ENCODE measurements at regions not wholly inside any gene's neighbourhood (a gene's known extent, or its start where the extent isn't known, plus 50 kb on each side); places are given as distances from the start of the nearest gene placed in this dataset.
"Not testable (repeated sequence)": the region's sequence is repeated elsewhere in the genome, so short reads cannot be mapped to it uniquely, and the experiment has no call there.

DNA sequence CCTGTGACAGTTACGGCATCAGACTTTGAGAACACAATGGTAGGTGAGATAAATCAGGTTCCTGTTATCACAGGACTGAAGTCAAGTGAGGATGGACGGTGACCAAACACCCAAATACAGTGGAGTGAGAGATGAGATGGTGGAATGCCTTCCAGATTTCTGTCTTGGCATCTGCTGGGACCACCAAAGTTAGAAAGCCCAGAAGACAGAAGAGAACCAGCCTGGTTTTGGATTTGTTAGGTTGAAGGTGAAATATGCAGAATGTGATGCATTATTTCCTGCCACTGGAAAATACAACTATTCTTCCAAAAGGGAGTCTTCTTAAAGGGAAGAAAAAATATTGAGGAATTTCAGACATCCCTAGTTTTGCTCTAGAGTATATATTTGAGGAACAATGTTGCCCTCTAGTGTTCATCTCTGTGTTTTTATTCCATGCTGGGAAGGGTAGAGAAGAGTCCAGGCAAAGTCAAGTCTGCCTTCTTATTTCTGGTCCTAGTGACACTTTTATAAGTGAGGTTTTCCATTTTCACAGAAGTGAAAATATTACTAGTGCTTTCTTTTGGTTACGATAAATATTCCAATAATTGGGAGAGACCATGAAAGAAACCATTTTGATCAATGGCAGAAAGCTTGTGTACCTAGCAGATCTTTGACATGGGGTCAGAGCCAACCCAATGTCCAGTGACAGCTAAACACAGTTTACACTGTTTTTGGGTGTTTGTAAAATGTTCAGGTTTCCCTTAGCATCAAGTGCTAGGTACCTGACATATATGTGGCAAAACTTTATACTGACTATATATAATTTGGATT is 142.3 kb upstream of the ANKH start:
- Mint-ChIP-seq H3K27me3 (no peaks in the 10 kb centered on the region), H3K36me3 (peaks cover 4% of the 10 kb centered on the region), H3K4me1 (peaks cover 2% of the 10 kb centered on the region), H3K4me3 (no peak overlapping the region), H3K9me3 (peaks cover 2% of the 10 kb centered on the region), H3K27ac (no peak overlapping the region)
- DNase-seq = no peak

DNA sequence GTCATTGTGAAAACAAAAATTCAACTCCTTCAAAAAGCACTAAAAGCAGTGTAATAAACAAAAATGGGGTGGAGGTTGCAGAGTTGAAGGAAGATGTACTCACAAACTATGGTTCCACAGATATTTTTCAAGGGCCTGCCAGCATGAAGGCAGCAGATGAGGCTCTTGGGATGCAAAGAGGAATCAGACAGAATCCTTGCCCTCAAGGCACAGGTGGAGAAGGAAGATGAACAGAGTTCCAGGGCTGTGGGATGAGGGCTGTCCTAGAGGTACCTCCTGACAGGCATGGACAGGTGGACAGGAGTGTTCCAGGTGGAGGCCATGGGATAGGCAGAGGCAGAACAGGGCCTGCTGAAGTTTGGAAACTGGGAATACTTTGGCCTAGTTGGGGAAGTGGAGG is 140.5 kb upstream of the ANKH start:
- Mint-ChIP-seq H3K36me3 (peaks cover 1% of the 10 kb centered on the region), H3K4me3 (no peak overlapping the region), H3K27me3 (no peaks in the 10 kb centered on the region), H3K9me3 (no peaks in the 10 kb centered on the region), H3K4me1 (peaks cover 2% of the 10 kb centered on the region), H3K27ac (no peak overlapping the region)
- DNase-seq = no peak

DNA sequence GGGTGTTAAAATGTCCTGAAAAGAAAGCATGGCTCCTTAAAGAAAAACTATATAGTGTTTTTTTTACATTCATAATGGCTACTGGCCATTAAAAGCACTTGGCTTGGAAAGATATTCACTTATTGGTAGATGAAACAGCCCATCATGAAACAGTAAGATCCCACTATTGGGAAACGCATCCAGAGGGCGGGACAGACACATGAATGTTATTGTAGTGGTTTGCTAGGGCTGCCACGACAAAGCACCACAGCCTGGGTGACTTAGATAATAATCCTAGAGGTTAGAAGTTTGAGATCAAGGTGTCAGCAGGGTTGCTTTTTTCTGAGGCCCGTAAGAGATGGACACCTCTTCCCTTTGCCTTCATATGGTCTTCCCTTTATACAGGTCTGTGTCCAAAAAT is 139.4 kb upstream of the ANKH start:
- Mint-ChIP-seq H3K4me3 (no peak overlapping the region), H3K9me3 (no peaks in the 10 kb centered on the region), H3K27ac (no peak overlapping the region), H3K36me3 (no peaks in the 10 kb centered on the region), H3K27me3 (no peaks in the 10 kb centered on the region), H3K4me1 (peaks cover 2% of the 10 kb centered on the region)
- no peak for DNase-seq

DNA sequence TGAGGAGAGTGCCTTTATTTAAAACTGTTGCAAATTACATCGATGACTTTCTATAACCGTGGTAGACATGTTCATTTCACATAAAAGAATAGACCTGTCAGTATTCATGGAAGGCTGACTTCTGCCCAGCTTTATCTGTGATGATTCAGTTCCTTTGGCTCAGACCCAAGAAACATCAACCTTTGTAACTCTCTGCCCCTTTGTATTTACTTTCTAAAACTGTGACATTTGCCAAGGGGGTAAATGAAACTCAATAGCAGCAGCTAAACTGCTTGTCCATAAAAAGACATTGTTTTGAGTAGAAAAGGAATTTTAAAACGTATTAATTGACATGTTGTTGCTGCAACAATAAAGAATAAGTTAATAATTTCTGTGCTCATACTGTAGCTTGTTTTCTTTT is 137.8 kb upstream of the ANKH start:
- Mint-ChIP-seq H3K27ac (no peak overlapping the region), H3K9me3 (no peaks in the 10 kb centered on the region), H3K4me1 (peaks cover 2% of the 10 kb centered on the region), H3K4me3 (no peak overlapping the region), H3K36me3 (no peaks in the 10 kb centered on the region), H3K27me3 (no peaks in the 10 kb centered on the region)
- no peak for DNase-seq

DNA sequence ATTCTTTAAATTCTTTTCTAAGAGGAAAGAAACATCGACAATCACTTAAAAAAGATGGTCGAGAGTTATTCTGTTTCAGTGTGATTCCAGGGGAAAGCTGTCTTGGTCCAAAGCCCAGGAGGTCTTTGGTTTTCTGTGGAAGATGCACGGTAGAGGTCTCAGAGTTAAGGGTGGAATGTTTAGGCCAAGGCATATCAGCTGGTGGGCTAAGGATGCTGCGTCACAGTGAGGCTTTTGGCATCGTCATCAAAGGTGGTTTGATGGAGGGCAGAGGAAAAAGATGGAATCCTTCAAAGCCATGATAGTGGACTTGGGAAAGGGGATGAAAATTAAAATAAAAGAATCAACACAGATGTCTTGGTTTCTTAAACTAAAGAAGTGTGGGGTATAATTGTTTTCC is 137.3 kb upstream of the ANKH start:
- Mint-ChIP-seq H3K4me3 (no peak overlapping the region), H3K4me1 (peaks cover 2% of the 10 kb centered on the region), H3K9me3 (no peaks in the 10 kb centered on the region), H3K27me3 (no peaks in the 10 kb centered on the region), H3K27ac (no peak overlapping the region), H3K36me3 (no peaks in the 10 kb centered on the region)
- DNase-seq = no peak

DNA sequence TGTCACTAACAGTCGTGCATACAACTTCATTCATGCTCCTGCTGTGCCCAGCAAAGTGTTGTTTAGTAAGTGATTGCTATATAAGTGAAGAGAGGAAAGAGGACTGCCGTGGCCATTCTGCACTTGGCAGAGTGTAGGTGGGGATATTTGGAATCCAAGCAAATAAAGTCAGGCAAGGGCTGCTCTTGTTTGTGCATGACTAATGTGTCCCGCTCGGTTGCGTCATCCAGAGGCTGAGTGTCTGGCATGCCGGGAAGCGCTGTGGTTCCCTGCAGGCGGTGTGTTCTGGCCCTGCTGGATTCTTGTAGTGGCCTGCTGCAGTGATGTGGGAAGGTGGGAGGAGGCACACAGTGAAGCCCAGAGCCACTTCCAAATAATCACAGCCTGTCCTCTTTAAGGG is 136.9 kb upstream of the ANKH start:
- DNase-seq = no peak
- Mint-ChIP-seq H3K36me3 (no peaks in the 10 kb centered on the region), H3K27ac (no peak overlapping the region), H3K9me3 (no peaks in the 10 kb centered on the region), H3K27me3 (no peaks in the 10 kb centered on the region), H3K4me3 (no peak overlapping the region), H3K4me1 (peaks cover 2% of the 10 kb centered on the region)

DNA sequence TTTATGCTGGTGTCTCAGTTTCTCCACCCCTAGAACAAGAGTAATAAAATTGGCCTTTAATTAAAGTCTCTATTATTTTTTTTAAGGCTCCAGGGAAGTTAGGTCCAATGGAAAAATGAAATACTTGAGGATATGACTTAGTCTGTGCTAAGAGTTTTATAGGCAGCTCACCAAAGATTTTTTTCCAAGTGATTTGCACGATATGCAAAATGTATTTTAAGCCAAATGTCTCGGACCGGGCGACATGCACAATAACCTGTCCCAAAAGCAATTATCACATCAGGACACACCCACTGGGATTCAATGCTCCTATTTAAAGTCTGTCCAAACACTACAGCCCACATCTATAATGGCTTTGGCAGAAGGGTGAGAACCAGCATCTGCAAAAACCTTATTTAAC is 136.1 kb upstream of the ANKH start:
- no peaks in the 10 kb centered on the region for H3K9me3 Mint-ChIP-seq
- no peak overlapping the region for H3K27ac Mint-ChIP-seq
- H3K4me3 Mint-ChIP-seq = no peak overlapping the region
- peaks cover 4% of the 10 kb centered on the region for H3K4me1 Mint-ChIP-seq
- no peaks in the 10 kb centered on the region for H3K36me3 Mint-ChIP-seq
- no peaks in the 10 kb centered on the region for H3K27me3 Mint-ChIP-seq
- no peak for DNase-seq

DNA sequence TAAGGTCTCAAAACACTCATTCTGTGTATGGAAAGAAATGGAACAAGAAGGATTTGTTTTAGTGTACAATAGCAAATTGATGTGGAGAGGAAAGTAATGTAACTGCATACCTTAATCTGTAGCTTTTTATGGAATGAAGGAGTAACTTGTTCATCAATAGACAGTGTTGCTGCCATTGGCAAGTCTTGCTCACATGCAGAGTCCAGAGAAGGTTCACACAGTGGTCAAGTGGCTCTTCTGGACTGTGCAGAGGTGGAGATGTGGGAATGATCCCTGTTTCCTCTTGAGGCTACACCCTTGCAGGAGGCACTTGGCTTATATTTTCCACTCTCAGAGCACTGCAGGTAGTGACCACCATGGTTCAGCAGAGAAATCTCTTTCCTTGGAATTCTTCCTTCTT is 132.9 kb upstream of the ANKH start:
- H3K9me3 Mint-ChIP-seq = no peaks in the 10 kb centered on the region
- no peaks in the 10 kb centered on the region for H3K36me3 Mint-ChIP-seq
- H3K27ac Mint-ChIP-seq = no peak overlapping the region
- no peak overlapping the region for H3K4me3 Mint-ChIP-seq
- DNase-seq = no peak
- no peaks in the 10 kb centered on the region for H3K27me3 Mint-ChIP-seq
- H3K4me1 Mint-ChIP-seq = peaks cover 9% of the 10 kb centered on the region

DNA sequence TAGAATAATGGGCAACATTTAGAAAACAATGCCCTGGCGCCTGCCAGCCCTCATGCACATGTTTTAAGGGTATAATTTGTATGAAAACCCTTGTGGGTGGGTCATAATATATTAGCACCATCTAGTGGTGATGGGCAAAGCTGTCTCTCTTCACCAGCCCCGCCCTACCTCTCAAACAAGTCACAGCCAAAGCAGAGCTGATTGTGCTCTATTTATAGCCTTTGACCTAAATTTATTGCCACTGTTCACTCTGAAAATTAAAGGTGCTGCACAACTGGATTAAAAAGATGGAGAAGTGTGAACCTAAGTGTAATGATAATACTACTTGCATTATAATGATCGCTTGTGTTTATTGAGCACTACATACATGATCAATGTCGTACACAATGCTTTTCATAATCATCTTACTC is 131.9 kb upstream of the ANKH start:
- Mint-ChIP-seq H3K4me1 (peaks cover 7% of the 10 kb centered on the region), H3K9me3 (no peaks in the 10 kb centered on the region), H3K4me3 (no peak overlapping the region), H3K36me3 (no peaks in the 10 kb centered on the region), H3K27me3 (no peaks in the 10 kb centered on the region), H3K27ac (no peak overlapping the region)
- DNase-seq = peak; percentile 21

DNA sequence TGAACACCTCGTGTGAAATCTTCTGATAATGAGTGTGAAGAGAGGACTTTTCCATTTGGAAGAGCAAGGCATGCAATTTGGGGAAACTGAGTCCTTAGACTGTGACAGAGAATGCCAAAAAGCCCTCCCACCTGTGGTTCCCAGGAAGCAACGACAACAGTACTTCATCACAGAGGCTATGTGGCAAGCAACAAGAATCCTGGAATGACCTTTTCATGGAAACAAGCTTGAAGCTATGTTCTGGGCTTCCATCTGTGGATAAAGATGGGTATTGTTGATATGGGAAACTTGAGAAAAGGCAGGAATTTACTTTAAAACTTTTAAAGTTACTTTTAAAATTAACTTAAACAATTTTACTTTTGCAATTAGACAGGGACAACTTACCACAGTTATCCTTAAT is 131.2 kb upstream of the ANKH start:
- H3K9me3 Mint-ChIP-seq = peaks cover 3% of the 10 kb centered on the region
- H3K4me1 Mint-ChIP-seq = peaks cover 7% of the 10 kb centered on the region
- no peak overlapping the region for H3K27ac Mint-ChIP-seq
- DNase-seq = no peak
- no peaks in the 10 kb centered on the region for H3K27me3 Mint-ChIP-seq
- H3K36me3 Mint-ChIP-seq = no peaks in the 10 kb centered on the region
- H3K4me3 Mint-ChIP-seq = no peak overlapping the region

DNA sequence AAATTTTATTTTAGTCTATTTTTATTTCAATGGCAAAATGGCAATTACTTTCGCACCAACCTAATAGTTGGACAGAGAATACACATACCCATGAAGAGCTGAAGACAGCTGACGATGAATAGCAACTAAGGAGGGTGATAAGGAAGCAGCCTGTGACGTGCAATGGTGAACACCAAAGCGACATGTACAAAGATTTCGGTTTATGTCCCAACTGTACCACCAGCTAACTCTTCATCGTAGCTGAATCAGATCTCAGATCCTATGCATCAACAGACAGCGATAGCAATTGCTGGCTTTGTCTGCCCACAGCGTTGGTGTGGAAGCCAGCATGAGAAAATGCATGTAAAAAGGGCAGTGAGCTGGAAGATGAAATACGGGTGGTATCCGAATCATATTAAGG is 130.6 kb upstream of the ANKH start:
- Mint-ChIP-seq H3K4me1 (peaks cover 7% of the 10 kb centered on the region), H3K27ac (no peak overlapping the region), H3K36me3 (no peaks in the 10 kb centered on the region), H3K4me3 (no peak overlapping the region), H3K27me3 (no peaks in the 10 kb centered on the region), H3K9me3 (peaks cover 3% of the 10 kb centered on the region)
- DNase-seq = no peak

DNA sequence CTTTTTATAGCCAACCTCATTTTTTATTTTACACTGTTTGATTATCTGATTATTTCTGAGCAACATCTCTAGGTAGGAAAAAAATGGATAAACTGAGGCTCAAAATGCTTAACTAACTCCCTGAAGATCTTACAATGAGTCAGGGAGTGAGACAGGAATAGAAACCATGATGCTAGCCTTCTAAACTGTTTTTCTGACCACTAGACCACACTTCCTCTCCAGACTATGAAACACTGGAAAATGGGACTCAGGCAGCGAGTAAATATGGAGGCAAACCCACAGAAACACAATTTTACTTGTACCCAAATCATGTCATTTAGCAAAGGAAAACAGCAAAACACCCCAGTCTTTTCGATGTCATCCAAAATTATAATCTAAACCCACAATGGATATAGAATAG is 129.9 kb upstream of the ANKH start:
- Mint-ChIP-seq H3K4me3 (no peak overlapping the region), H3K4me1 (peaks cover 7% of the 10 kb centered on the region), H3K27ac (no peak overlapping the region), H3K27me3 (no peaks in the 10 kb centered on the region), H3K36me3 (no peaks in the 10 kb centered on the region), H3K9me3 (peaks cover 3% of the 10 kb centered on the region)
- DNase-seq = no peak

DNA sequence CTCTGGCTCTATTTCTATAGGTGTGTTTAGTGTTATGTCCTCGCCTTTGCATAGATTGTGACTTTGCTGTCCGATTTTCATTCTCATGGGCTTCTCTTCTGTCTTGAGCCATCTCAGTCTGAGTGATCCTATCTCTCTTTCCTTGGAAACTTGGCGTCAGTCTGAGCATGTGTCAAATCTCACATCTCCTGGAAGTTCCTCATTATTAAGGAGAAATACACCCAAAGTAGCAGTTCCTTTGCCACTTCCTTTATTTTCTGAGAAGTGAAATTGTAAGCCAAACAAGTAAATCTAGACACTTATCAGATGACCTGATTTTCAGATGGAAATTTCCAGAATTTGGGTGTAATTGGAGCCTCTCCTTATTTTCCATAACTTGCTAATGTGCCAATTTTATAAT is 126.9 kb upstream of the ANKH start:
- Mint-ChIP-seq H3K9me3 (peaks cover 3% of the 10 kb centered on the region), H3K27me3 (no peaks in the 10 kb centered on the region), H3K27ac (no peak overlapping the region), H3K4me3 (no peak overlapping the region), H3K36me3 (no peaks in the 10 kb centered on the region), H3K4me1 (peaks cover 7% of the 10 kb centered on the region)
- DNase-seq = no peak

DNA sequence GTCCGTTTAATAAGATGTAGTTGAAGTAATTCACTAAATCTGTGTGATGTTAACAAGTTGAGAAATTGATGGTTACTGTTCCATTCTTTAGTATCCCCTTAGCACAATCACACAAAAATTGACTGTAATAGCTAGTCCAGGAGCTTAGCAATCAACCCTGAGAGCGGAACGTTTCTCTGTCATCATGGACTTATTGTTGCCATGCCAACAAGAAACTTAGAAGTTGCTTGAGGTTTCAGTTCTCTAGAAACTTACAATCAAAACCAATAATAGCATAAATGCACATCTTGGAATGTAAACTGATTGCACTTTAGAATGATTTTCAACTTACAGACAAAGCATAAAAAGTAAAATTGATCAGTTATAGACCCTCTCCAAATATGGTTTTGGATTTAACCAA is 125.4 kb upstream of the ANKH start:
- H3K27ac Mint-ChIP-seq = no peak overlapping the region
- peaks cover 17% of the 10 kb centered on the region for H3K4me1 Mint-ChIP-seq
- peaks cover 3% of the 10 kb centered on the region for H3K9me3 Mint-ChIP-seq
- DNase-seq = no peak
- H3K27me3 Mint-ChIP-seq = no peaks in the 10 kb centered on the region
- no peak overlapping the region for H3K4me3 Mint-ChIP-seq
- H3K36me3 Mint-ChIP-seq = no peaks in the 10 kb centered on the region

DNA sequence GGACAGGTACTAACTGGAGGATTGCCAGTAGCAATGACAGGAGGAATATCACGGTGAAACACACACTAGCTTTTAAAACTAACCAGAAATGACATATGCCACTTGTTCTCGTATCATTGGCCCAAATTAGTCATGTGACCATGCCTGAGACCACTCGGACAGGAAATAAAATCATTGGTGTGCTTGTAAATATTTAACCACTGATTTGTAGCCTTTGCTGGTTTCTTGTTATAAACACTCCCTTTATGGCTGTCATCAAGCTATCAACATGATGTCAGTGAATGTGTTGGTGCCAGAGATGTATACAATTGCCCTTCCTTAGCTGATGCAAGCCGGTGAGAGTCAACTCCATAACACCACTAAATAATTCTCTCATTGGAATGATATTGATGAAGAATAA is 123.7 kb upstream of the ANKH start:
- H3K4me1 Mint-ChIP-seq = peaks cover 12% of the 10 kb centered on the region
- no peaks in the 10 kb centered on the region for H3K36me3 Mint-ChIP-seq
- peaks cover 3% of the 10 kb centered on the region for H3K9me3 Mint-ChIP-seq
- H3K4me3 Mint-ChIP-seq = no peak overlapping the region
- H3K27me3 Mint-ChIP-seq = no peaks in the 10 kb centered on the region
- no peak for DNase-seq
- no peak overlapping the region for H3K27ac Mint-ChIP-seq

DNA sequence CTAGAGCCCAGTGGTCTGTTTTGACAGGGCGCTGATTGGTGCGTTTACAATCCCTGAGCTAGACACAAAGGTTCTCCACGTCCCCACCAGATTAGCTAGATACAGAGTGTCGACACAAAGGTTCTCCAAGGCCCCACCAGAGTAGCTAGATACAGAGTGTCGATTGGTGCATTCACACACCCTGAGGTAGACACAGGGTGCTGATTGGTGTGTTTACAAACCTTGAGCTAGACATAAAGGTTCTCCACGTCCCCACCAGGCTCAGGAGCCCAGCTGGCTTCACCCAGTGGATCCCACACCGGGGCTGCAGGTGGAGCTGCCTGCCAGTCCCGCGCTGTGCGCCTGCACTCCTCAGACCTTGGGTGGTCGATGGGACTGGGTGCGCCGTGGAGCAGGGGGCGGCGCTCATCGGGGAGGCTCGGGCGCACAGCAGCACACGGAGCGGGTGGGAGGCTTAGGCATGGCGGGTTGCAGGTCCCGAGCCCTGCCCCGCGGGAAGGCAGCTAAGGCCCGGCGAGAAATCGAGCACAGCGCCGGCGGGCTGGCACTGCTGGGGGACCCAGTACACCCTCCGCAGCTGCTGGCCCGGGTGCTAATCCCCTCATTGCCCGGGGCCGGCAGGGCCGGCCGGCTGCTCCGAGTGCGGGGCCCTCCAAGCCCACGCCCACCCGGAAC is 122.0 kb upstream of the ANKH start:
- H3K36me3 Mint-ChIP-seq, H3K9me3 Mint-ChIP-seq, H3K27me3 Mint-ChIP-seq, DNase-seq: not testable (repeated sequence)
- Mint-ChIP-seq H3K27ac (peak overlapping the region; percentile 87), H3K4me1 (peaks cover 12% of the 10 kb centered on the region), H3K4me3 (peak overlapping the region; percentile 83)

All from activated naive CD8-positive, alpha-beta T cell treated with anti-CD3 and anti-CD28 coated beads for 36 hours (primary cell).